NT2/D1 (cell line): ENCODE measurements at regions not wholly inside any gene's neighbourhood (a gene's known extent, or its start where the extent isn't known, plus 50 kb on each side); places are given as distances from the start of the nearest gene placed in this dataset.

Source experiments
- DNase-seq: peaks from one replicate; pipeline ENCODE4 v3.0.0-alpha.2; 2011; ENCODE audit warnings: low read depth, low spot score
- H3K27me3 ChIP-seq: 2 replicates; pipeline ENCODE4 v1.6.0; 2011; ENCODE audit warnings: mild to moderate bottlenecking; ENCODE audit not compliant: insufficient read length, insufficient read depth
- H3K36me3 ChIP-seq: 2 replicates; pipeline ENCODE4 v1.6.1; 2011; ENCODE audit warnings: mild to moderate bottlenecking, low read length, mixed read lengths; ENCODE audit not compliant: insufficient read depth, insufficient read length
- H3K4me1 ChIP-seq: 2 replicates; pipeline ENCODE4 v1.5.1; 2011; ENCODE audit not compliant: insufficient read depth, insufficient read length
- H3K4me3 ChIP-seq: 2 replicates; pipeline ENCODE4 v1.5.1; 2011; ENCODE audit warnings: low read depth; ENCODE audit not compliant: insufficient read length
- H3K9ac ChIP-seq: 2 replicates; pipeline ENCODE4 v1.6.0; 2011; ENCODE audit warnings: low read depth; ENCODE audit not compliant: insufficient read length
- H3K9me3 ChIP-seq: 2 replicates; pipeline ENCODE4 v1.5.1; 2011; ENCODE audit warnings: mild to moderate bottlenecking, low read length; ENCODE audit not compliant: insufficient read depth
- SUZ12 ChIP-seq: IDR thresholded peaks from 2 replicates; pipeline ENCODE4 v1.6.1; 2011; ENCODE audit not compliant: insufficient read length, insufficient read depth; ENCODE audit errors: extremely low read depth
- YY1 ChIP-seq: IDR thresholded peaks from 2 replicates; pipeline ENCODE4 v1.6.1; 2011; ENCODE audit not compliant: insufficient read length, insufficient read depth
- ZNF274 ChIP-seq: IDR thresholded peaks from 2 replicates; pipeline ENCODE4 v1.6.1; 2011; ENCODE audit warnings: mild to moderate bottlenecking, low read depth, low read length

DNA sequence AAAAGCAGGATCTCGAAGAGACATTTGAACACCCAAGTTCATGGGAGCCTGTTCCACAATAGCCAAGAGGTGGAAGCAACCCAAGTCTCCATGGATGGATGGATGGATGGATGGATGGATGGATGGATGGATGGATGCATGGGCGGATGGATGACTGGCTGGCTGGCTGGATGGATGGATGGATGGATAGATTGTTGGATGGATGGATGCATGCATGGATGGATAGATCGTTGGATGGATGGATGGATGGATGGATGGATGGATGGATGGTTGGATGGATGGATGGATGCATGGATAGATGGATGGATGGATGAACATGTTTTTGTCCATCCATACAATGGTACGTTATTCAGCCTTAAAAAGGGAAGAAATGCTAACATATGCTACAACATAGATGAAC lies 603.4 kb downstream of the BRD1 start:
- H3K9ac ChIP-seq = no peak overlapping the region
- no peak for TF ChIP-seq YY1
- TF ChIP-seq SUZ12 = no peak
- no peak for TF ChIP-seq ZNF274

DNA sequence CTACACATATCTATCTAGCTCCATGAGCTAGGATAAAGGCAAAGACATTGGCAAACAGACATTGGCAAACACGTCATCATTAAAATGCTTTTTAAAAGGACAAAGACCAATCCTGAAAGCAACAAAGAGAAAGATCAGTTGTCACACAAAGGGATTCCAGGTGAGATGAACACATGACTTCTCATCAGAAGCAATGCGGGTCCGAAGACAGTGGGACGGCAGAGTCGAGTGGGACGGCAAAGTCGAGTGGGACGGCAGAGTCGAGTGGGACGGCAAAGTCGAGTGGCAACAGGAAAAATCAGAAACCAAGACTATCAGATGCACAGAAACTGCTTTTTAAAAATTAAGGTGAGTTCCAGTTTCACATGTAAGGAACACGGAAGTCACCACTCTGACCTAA lies 609.5 kb downstream of the BRD1 start:
- Histone ChIP-seq H3K27me3 (peaks cover 5% of the 10 kb centered on the region), H3K4me3 (no peak overlapping the region), H3K9me3 (peaks cover 13% of the 10 kb centered on the region; the same call in 1 of the 2 replicates), H3K9ac (no peak overlapping the region), H3K36me3 (no peaks in the 10 kb centered on the region), H3K4me1 (no peaks in the 10 kb centered on the region)
- no peak for DNase-seq
- TF ChIP-seq ZNF274 (no peak), YY1 (no peak), SUZ12 (no peak)

More for the DNA sequence above, 603.4 kb downstream of the BRD1 start:
- Histone ChIP-seq H3K27me3 (peaks cover 7% of the 10 kb centered on the region), H3K4me1 (no peaks in the 10 kb centered on the region), H3K4me3 (no peak overlapping the region), H3K9me3 (no peaks in the 10 kb centered on the region), H3K36me3 (no peaks in the 10 kb centered on the region)
- DNase-seq = no peak

- DNase-seq = no peak
- TF ChIP-seq SUZ12 (no peak), YY1 (no peak), ZNF274 (no peak)
- Histone ChIP-seq H3K36me3 (no peaks in the 10 kb centered on the region), H3K9me3 (peaks cover 13% of the 10 kb centered on the region; the same call in 1 of the 2 replicates), H3K4me1 (no peaks in the 10 kb centered on the region), H3K27me3 (no peaks in the 10 kb centered on the region), H3K4me3 (no peak overlapping the region), H3K9ac (no peak overlapping the region)
These were observed 611.1 kb downstream of the BRD1 start for GRCh38 chr22:49216579-49216978.

- Histone ChIP-seq H3K4me3 (no peak overlapping the region), H3K9ac (no peak overlapping the region), H3K36me3 (no peaks in the 10 kb centered on the region), H3K4me1 (no peaks in the 10 kb centered on the region), H3K9me3 (peaks cover 13% of the 10 kb centered on the region; the same call in 1 of the 2 replicates), H3K27me3 (no peaks in the 10 kb centered on the region)
- TF ChIP-seq ZNF274 (no peak), SUZ12 (no peak), YY1 (no peak)
- DNase-seq = no peak
These were observed 611.8 kb downstream of the BRD1 start for GRCh38 chr22:49215840-49216239.

DNA sequence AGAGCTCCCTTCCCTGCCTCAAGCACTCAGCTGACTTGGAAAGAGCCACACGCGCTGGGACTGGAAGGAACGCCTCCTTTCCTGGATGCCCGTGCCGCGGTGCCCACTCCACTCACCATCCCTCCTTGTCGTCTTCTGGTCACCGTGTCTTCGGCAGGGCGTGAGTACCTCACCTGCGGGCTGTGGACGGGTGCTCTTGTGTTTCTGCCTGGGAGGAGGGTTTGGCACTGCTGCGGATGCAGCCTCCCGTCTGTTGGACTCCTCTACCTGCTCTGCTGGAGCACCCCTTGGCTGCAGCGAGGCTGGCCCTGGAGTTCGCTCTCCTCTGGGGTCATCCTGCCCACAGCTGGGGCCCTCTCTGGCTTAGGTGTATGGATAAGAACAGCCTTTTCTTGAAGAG lies 612.7 kb downstream of the BRD1 start:
- Histone ChIP-seq H3K4me3 (no peak overlapping the region), H3K9ac (no peak overlapping the region), H3K9me3 (peaks cover 13% of the 10 kb centered on the region; the same call in 1 of the 2 replicates), H3K4me1 (no peaks in the 10 kb centered on the region), H3K36me3 (no peaks in the 10 kb centered on the region), H3K27me3 (no peaks in the 10 kb centered on the region)
- no peak for TF ChIP-seq SUZ12
- TF ChIP-seq ZNF274 = no peak
- no peak for TF ChIP-seq YY1
- DNase-seq = no peak

- no peak overlapping the region for H3K4me3 ChIP-seq
- H3K4me1 ChIP-seq = no peaks in the 10 kb centered on the region
- no peak for DNase-seq
- H3K36me3 ChIP-seq = no peaks in the 10 kb centered on the region
- no peaks in the 10 kb centered on the region for H3K27me3 ChIP-seq
- no peak overlapping the region for H3K9ac ChIP-seq
- TF ChIP-seq YY1 (no peak), ZNF274 (no peak), SUZ12 (no peak)
- H3K9me3 ChIP-seq = peaks cover 12% of the 10 kb centered on the region; the same call in 1 of the 2 replicates
These were observed 613.8 kb downstream of the BRD1 start for GRCh38 chr22:49213731-49214352.

GRCh38 chr22:49212466-49212865 lies 615.2 kb downstream of the BRD1 start:
- Histone ChIP-seq H3K27me3 (no peaks in the 10 kb centered on the region), H3K36me3 (no peaks in the 10 kb centered on the region), H3K4me1 (no peaks in the 10 kb centered on the region), H3K9me3 (no peaks in the 10 kb centered on the region), H3K9ac (no peak overlapping the region), H3K4me3 (no peak overlapping the region)
- TF ChIP-seq ZNF274 (no peak), SUZ12 (no peak), YY1 (no peak)
- no peak for DNase-seq
